ENCODE measurements at regions not wholly inside any gene's neighbourhood (a gene's known extent, or its start where the extent isn't known, plus 50 kb on each side); places are given as distances from the start of the nearest gene placed in this dataset.

- TF ChIP-seq, protein P1, sequence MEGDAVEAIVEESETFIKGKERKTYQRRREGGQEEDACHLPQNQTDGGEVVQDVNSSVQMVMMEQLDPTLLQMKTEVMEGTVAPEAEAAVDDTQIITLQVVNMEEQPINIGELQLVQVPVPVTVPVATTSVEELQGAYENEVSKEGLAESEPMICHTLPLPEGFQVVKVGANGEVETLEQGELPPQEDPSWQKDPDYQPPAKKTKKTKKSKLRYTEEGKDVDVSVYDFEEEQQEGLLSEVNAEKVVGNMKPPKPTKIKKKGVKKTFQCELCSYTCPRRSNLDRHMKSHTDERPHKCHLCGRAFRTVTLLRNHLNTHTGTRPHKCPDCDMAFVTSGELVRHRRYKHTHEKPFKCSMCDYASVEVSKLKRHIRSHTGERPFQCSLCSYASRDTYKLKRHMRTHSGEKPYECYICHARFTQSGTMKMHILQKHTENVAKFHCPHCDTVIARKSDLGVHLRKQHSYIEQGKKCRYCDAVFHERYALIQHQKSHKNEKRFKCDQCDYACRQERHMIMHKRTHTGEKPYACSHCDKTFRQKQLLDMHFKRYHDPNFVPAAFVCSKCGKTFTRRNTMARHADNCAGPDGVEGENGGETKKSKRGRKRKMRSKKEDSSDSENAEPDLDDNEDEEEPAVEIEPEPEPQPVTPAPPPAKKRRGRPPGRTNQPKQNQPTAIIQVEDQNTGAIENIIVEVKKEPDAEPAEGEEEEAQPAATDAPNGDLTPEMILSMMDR (conservative IDR thresholded peaks at IDR 0.05; ENCODE audit: low read depth, low read length): no peak
- TF ChIP-seq EZH2 (IDR thresholded peaks at IDR 0.05; ENCODE audit: borderline replicate concordance, low read depth, low read length, poor library complexity, severe bottlenecking): no peak
Measured at GRCh38 chr4:130356873-130357272, 1260.9 kb downstream of the C4orf33 start.

All from A673 (cell line).